ENCODE measurements at regions not wholly inside any gene's neighbourhood (a gene's known extent, or its start where the extent isn't known, plus 50 kb on each side); places are given as distances from the start of the nearest gene placed in this dataset.

DNA sequence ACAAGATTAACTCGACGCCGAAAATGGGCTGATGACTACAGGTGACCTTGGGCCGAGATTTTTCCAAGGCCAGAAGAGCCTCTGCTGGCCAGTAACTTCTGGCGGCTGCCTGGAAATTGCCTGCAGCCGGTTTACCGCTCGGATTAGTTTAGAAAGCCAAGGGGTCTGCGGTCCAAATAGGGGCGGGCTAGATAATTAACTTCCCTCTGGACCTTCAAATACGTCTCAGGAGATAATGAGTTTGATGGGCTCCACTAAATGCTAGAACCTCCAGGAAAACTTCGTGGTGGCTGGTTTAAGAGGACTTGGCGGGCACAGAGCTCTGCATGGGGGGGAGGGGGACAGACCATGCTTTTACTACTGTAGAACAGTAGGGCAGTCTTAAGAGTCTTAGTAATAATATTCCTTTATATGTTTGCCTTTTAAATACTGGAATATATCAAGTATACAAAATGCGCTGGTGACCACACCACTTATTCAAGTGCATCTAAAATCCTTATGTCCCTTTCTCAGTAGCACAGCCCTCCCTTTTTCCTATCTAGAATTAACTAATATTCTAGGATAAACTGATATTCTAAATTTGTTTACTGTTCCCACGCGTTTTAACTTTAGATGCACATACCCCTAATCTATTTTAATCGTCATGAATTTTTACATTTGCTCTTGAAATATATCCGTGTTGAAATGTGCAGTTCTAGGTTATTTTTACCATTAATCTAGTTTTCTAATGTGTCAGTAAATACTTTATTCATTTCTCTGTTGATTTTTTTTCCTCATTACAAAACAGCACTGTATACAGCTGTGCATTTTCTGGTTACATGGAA, 107.5 kb upstream of the PRSS16 start:
- peak overlapping the region; percentile 33 for H2BK5ac ChIP-seq (ENCODE audit: insufficient read length, low read length)
- H4K5ac ChIP-seq (ENCODE audit: insufficient read length, low read depth, low read length): no peak overlapping the region
- no peak for DNase-seq
- H2AFZ ChIP-seq (ENCODE audit: low read length): no peak overlapping the region
- peak overlapping the region; percentile 74 for H3K27ac ChIP-seq (ENCODE audit: insufficient read length, low read depth, low read length)
- H3K23ac ChIP-seq (ENCODE audit: insufficient read length, low read depth, low read length): peak overlapping the region; percentile 52
- peak overlapping the region; percentile 61 for H3K18ac ChIP-seq (ENCODE audit: insufficient read length, low read depth, low read length)
- Mint-ChIP-seq H3K9me3 (no peaks in the 10 kb centered on the region; a peak in 1 of 5 replicates), H3K36me3 (ENCODE audit: insufficient read depth in 1 of 3, low read depth in 3 of 3) (peaks cover 0 to 10% (median 6%) of the 10 kb centered on the region in 3 experiments; a peak in 5 of 7 replicates), H3K27me3 (ENCODE audit: low read depth) (peaks cover 3% of the 10 kb centered on the region; the same call in 1 of the 2 replicates), H3K4me1 (peaks cover 37 to 46% of the 10 kb centered on the region in 2 experiments), H3K27ac (peak overlapping the region; percentile 99 to 100 (median 99)), H3K4me3 (peak overlapping the region; percentile 93 to 99)
- peak overlapping the region; percentile 83; the same call in 1 of the 2 replicates for H3K14ac ChIP-seq (ENCODE audit: insufficient read depth, low read length)
- H2BK15ac ChIP-seq (ENCODE audit: low read depth, low read length): no peak overlapping the region
- no peaks in the 10 kb centered on the region for H3K79me1 ChIP-seq (ENCODE audit: insufficient read depth, low read depth, low read length, poor library complexity, severe bottlenecking)
- H2BK12ac ChIP-seq (ENCODE audit: insufficient read length, low read depth, low read length): no peak overlapping the region
- H2BK120ac ChIP-seq (ENCODE audit: low read depth, low read length, poor library complexity, severe bottlenecking): no peak overlapping the region
- no peak overlapping the region for H3T11ph ChIP-seq (ENCODE audit: low read length)
- no peak for TF ChIP-seq CTCF (conservative IDR thresholded peaks at IDR 0.05)
- no peaks in the 10 kb centered on the region for H3K9me3 ChIP-seq (ENCODE audit: control insufficient read depth, low read depth, low read length)
- H3K79me2 ChIP-seq (ENCODE audit: insufficient read depth, low read length): no peaks in the 10 kb centered on the region; the same call in 1 of the 2 replicates
- H4K8ac ChIP-seq (replicated peaks; ENCODE audit: insufficient read length, low read depth, low read length): no peak overlapping the region
- peaks cover 2% of the 10 kb centered on the region; the same call in 1 of the 2 replicates for H3K4me1 ChIP-seq (ENCODE audit: insufficient read depth, low read length)
- no peak overlapping the region for H3K4ac ChIP-seq (ENCODE audit: low read depth, low read length)
- H3K23me2 ChIP-seq (ENCODE audit: insufficient read length, low read depth, low read length, poor library complexity, severe bottlenecking): no peaks in the 10 kb centered on the region
- H3K27me3 ChIP-seq (ENCODE audit: insufficient read depth, low read length): no peaks in the 10 kb centered on the region
- no peaks in the 10 kb centered on the region for H4K20me1 ChIP-seq (ENCODE audit: control insufficient read depth, insufficient read depth, insufficient read length)
- no CpG with 5 or more reads among the region's 18 CpGs for WGBS (ENCODE audit: extremely low coverage, insufficient read length, low lambda C conversion rate)
- H3K9ac ChIP-seq (ENCODE audit: extremely low read depth, insufficient read length, low read length): peak overlapping the region; percentile 86
- H3K56ac ChIP-seq (ENCODE audit: insufficient read length, low read depth, low read length): no peak overlapping the region
- no peak overlapping the region for H2AK5ac ChIP-seq (ENCODE audit: insufficient read length, low read length)
- no peak overlapping the region for H4K91ac ChIP-seq (ENCODE audit: insufficient read length, low read depth, low read length)
- peak overlapping the region; percentile 39 for H3K4me2 ChIP-seq (ENCODE audit: insufficient read depth, insufficient read length, low read length)
- H2BK20ac ChIP-seq (ENCODE audit: low read depth, low read length, poor library complexity, severe bottlenecking): no peak overlapping the region
